HepG2 (cell line): ENCODE measurements at regions not wholly inside any gene's neighbourhood (a gene's known extent, or its start where the extent isn't known, plus 50 kb on each side); places are given as distances from the start of the nearest gene placed in this dataset.

Source experiments
- ATAC-seq: fragments of 200-7000 bp; cut with Tn5 transposase; 3 replicates; pipeline ENCODE4 v1.9.1; 2020; ENCODE audit warnings: mild to moderate bottlenecking, moderate library complexity
- BruUV-seq: library from RNA; stranded (reverse); fragments of 400-500 nt; replicated peaks from 2 replicates; lab custom pipeline; 2021; lab: Mats Ljungman, UMichigan
- CTCF ChIA-PET: fragments of 300-600 bp; formaldehyde crosslinking; extraction: SDS; loops from one replicate; lab custom pipeline; 2021; ENCODE audit warnings: low total read pairs, inconsistent platforms, low intra/inter-chr PET ratio; lab: Yijun Ruan, JAX
- POLR2A ChIA-PET: fragments of 350-600 bp; sonication (Branson Sonifier 250); formaldehyde crosslinking; loops from one replicate; lab custom pipeline; 2020; ENCODE audit warnings: antibody characterized with exemption, inconsistent platforms; lab: Yijun Ruan, JAX
- DNase-seq: peaks from one replicate; pipeline ENCODE4 v3.0.0-alpha.2; 2015; ENCODE audit warnings: low spot score
- FAIRE-seq: peaks from 3 replicates; lab custom pipeline; 2011; peaks lifted over from hg19 to GRCh38; lab: Jason Lieb, UNC
- H2AFZ ChIP-seq: one replicate; pipeline ENCODE4 v1.6.1; 2011; ENCODE audit warnings: low read length, inconsistent platforms
- H3K27ac ChIP-seq: fragments of 300-600 bp; 3 replicates; pipeline ENCODE4 v1.8.0; 2011; ENCODE audit warnings: mixed run types, mild to moderate bottlenecking, mixed read lengths, low read length, inconsistent platforms; ENCODE audit not compliant: insufficient read depth; ENCODE audit errors: extremely low read length
- H3K27me3 ChIP-seq, 2 experiments: fragments of 200-600 bp in 1 of 2; 2 replicates in 1 of 2; 3 replicates in 1 of 2; pipeline versions ENCODE4 v1.6.0 to v1.8.0; 2011; ENCODE audit warnings: low read length in 2 of 2, mild to moderate bottlenecking in 2 of 2, moderate library complexity in 2 of 2, inconsistent platforms in 1 of 2; ENCODE audit not compliant: insufficient read depth in 2 of 2, control insufficient read depth in 1 of 2
- H3K36me3 ChIP-seq, 2 experiments: fragments of 200-600 bp in 1 of 2; replicated peaks in 1 of 2; 2 replicates in 1 of 2; 3 replicates in 1 of 2; pipeline versions ENCODE4 v1.5.1 to v1.8.0; 2011; ENCODE audit warnings: low read length in 2 of 2, inconsistent platforms in 1 of 2; ENCODE audit not compliant: insufficient read depth in 2 of 2, control insufficient read depth in 1 of 2
- H3K4me1 ChIP-seq: 2 replicates; pipeline ENCODE4 v1.5.1; 2012; ENCODE audit warnings: low read length, inconsistent platforms; ENCODE audit not compliant: insufficient read depth
- H3K4me2 ChIP-seq: 2 replicates; pipeline ENCODE4 v1.6.0; 2011; ENCODE audit warnings: low read depth, low read length, inconsistent platforms
- H3K4me3 ChIP-seq, 3 experiments: fragments of 200-600 bp in 1 of 3; sonication (generic), shearing (Covaris generic) in 1 of 3; replicated peaks in 1 of 3; 2 replicates each; pipeline ENCODE4 v1.5.1; 2011 to 2016; ENCODE audit warnings: low read length in 3 of 3, inconsistent platforms in 2 of 3, low read depth in 2 of 3, mild to moderate bottlenecking in 2 of 3, control low read depth in 1 of 3, mixed read lengths in 1 of 3; ENCODE audit not compliant: insufficient read depth in 1 of 3
- H3K79me2 ChIP-seq: one replicate; pipeline ENCODE4 v1.6.1; 2011; ENCODE audit warnings: low read length, inconsistent platforms; ENCODE audit not compliant: insufficient read depth
- H3K9ac ChIP-seq: 2 replicates; pipeline ENCODE4 v1.6.0; 2011; ENCODE audit warnings: mild to moderate bottlenecking, low read depth, low read length, inconsistent platforms; ENCODE audit not compliant: insufficient read depth
- H3K9me3 ChIP-seq: 2 replicates; pipeline ENCODE4 v1.5.1; 2012; ENCODE audit warnings: mild to moderate bottlenecking, low read length
- H4K20me1 ChIP-seq: 2 replicates; pipeline ENCODE4 v1.6.0; 2011; ENCODE audit warnings: inconsistent platforms, mild to moderate bottlenecking, low read length, moderate library complexity; ENCODE audit not compliant: insufficient read depth
- AKAP8 ChIP-seq: sonication (generic); formaldehyde crosslinking; IDR thresholded peaks from 2 replicates; pipeline ENCODE4 v1.5.1; 2020; ENCODE audit warnings: mild to moderate bottlenecking, missing genetic modification reagents
- CEBPG ChIP-seq: IDR thresholded peaks from 2 replicates; pipeline ENCODE4 v1.6.1; 2016
- DPF2 ChIP-seq: sonication (generic); formaldehyde crosslinking; IDR thresholded peaks from 2 replicates; pipeline ENCODE4 v1.4.0; 2020; ENCODE audit warnings: mild to moderate bottlenecking, low read depth, missing genetic modification reagents, borderline replicate concordance
- NFRKB ChIP-seq: fragments of 450-650 bp; IDR thresholded peaks from 2 replicates; pipeline ENCODE4 v1.6.1; 2017
- POLR2A ChIP-seq, 2 experiments: IDR thresholded peaks; 2 replicates each; pipeline ENCODE4 v1.6.1; 2011; ENCODE audit warnings: low read depth in 2 of 2, low read length in 2 of 2, mild to moderate bottlenecking in 1 of 2, moderate library complexity in 1 of 2; ENCODE audit not compliant: insufficient read depth in 1 of 2
- SIN3B ChIP-seq: fragments of 150-350 bp; IDR thresholded peaks from 2 replicates; pipeline ENCODE4 v1.6.1; 2014; ENCODE audit warnings: low read length
- STAG1 ChIP-seq: sonication (generic); formaldehyde crosslinking; IDR thresholded peaks from 2 replicates; pipeline ENCODE4 v1.4.0; 2020; ENCODE audit warnings: missing genetic modification reagents
- ZNF326 ChIP-seq: sonication (generic); formaldehyde crosslinking; IDR thresholded peaks from 2 replicates; pipeline ENCODE4 v1.4.0; 2020; ENCODE audit warnings: missing genetic modification reagents, borderline replicate concordance
- ZNF839 ChIP-seq: sonication (generic); formaldehyde crosslinking; IDR thresholded peaks from 2 replicates; pipeline ENCODE4 v1.4.0; 2020; ENCODE audit warnings: missing genetic modification reagents, mild to moderate bottlenecking, borderline replicate concordance
- WGBS: methylation state at CpG from one replicate; pipeline ENCODE4 v1.1.6; 2017; ENCODE audit warnings: low lambda C conversion rate; 5-methylcytosine and 5-hydroxymethylcytosine counted together
- in situ Hi-C: cut with HindIII; loops from 2 replicates; pipeline ENCODE4 v1.10.0; 2017; ENCODE audit warnings: low pct_unique_long_range_greater_than_20kb; ENCODE audit not compliant: extremely low pct_ligation_motif_present
- intact Hi-C: fragments of 100-400 bp; cut with micrococcal nuclease; formaldehyde crosslinking; loops from one replicate; pipeline ENCODE4 v1.10.0; 2022; ENCODE audit not compliant: unreplicated experiment
- TF ChIP-seq, protein P1 (sequence below): sonication (generic); formaldehyde crosslinking; IDR thresholded peaks from 2 replicates; pipeline ENCODE4 v1.5.0; 2020; ENCODE audit warnings: mild to moderate bottlenecking, missing genetic modification reagents, moderate library complexity
- TF ChIP-seq, protein P2 (sequence below): sonication (generic); formaldehyde crosslinking; conservative IDR thresholded peaks from 2 replicates; pipeline ENCODE4 v1.4.0; 2020; ENCODE audit warnings: missing genetic modification reagents
- TF ChIP-seq, protein P3 (sequence below): conservative IDR thresholded peaks from 2 replicates; pipeline ENCODE4 v1.6.1; 2018; ENCODE audit warnings: missing genetic modification reagents

DNA sequence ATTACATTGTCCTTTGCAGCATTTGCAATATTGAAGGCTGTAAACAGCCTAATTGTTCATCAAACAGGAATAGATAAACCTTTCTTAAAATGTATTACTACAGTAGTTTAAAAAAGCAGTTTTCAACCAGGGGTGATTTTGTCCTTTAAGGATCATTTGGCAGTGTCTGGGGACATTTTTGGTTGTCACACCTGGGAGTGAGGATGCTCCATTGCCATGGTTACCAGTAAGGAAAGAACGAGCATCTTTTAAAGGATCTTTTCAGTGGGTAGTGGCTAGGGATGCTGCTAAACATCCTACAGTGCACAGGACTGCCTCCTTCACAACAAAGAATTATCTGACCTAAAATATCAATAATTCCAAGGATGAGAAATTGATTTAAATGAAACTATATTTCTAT, 596.3 kb downstream of the HINT1 start (continued):
- TF ChIP-seq CEBPG (CRISPR knock-in tag), result no peak

DNA sequence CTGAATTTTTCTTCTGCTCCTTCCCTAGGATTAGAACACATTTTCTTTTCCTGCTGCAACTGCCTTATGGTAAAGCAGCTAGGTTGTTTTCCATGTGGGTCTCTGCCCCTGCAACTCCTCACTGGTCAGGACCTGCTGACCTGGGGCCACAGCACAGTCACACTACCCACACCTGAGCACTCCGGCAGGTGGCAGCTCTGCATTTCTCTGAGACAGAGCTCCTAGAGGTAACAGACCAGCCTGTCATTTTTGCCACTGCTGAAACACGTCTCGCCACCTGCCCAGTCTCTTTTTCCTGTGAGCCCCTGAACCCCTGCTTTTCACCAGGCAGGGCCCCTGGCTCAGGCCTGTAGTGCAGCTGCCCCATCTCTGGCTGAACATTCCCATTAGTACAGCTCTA, 609.6 kb downstream of the HINT1 start:
- intact Hi-C loops, result no loop called here
- Histone ChIP-seq H3K9ac (no peak overlapping the region), H4K20me1 (no peaks in the 10 kb centered on the region), H3K27me3 (no peaks in the 10 kb centered on the region; a peak in 1 of 5 replicates), H3K4me3 (no peak overlapping the region), H3K4me2 (no peak overlapping the region), H3K4me1 (no peaks in the 10 kb centered on the region), H3K79me2 (no peaks in the 10 kb centered on the region), H3K27ac (no peak overlapping the region), H3K9me3 (peaks cover 30% of the 10 kb centered on the region), H2AFZ (no peak overlapping the region), H3K36me3 (no peaks in the 10 kb centered on the region)
- POLR2A ChIA-PET, result no interaction called here
- DNase-seq, result no peak
- CTCF ChIA-PET, result no interaction called here
- no peak for FAIRE-seq
- in situ Hi-C loops, result no loop called here
- ATAC-seq, result peak; percentile 72
- peak; percentile 23 for TF ChIP-seq STAG1
- TF ChIP-seq, protein P1, sequence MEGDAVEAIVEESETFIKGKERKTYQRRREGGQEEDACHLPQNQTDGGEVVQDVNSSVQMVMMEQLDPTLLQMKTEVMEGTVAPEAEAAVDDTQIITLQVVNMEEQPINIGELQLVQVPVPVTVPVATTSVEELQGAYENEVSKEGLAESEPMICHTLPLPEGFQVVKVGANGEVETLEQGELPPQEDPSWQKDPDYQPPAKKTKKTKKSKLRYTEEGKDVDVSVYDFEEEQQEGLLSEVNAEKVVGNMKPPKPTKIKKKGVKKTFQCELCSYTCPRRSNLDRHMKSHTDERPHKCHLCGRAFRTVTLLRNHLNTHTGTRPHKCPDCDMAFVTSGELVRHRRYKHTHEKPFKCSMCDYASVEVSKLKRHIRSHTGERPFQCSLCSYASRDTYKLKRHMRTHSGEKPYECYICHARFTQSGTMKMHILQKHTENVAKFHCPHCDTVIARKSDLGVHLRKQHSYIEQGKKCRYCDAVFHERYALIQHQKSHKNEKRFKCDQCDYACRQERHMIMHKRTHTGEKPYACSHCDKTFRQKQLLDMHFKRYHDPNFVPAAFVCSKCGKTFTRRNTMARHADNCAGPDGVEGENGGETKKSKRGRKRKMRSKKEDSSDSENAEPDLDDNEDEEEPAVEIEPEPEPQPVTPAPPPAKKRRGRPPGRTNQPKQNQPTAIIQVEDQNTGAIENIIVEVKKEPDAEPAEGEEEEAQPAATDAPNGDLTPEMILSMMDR, result peak; percentile 40
- no peak for TF ChIP-seq AKAP8
- WGBS, result 37% methylated on average over 3 of the region's 3 CpGs
- no TSS peak for BruUV-seq

DNA sequence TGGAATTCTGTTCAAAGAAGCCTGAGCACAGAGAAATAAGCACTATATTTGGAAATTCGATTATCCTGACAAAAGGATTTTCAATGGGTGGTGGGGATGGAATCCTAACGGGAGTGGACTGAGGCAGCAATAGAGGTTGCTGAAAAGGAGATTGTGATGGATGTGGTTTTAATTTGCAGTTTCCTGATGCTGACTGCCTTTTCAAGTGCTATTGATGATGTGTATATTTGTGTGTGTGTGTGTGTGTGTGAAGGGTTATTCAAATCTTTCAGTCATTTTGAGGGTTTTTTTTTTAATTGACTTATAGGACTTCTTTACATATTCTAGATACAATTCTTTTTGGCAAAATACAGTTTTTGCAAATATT, 614.5 kb downstream of the HINT1 start:
- intact Hi-C loops (no loop called here), in situ Hi-C loops (no loop called here)
- Histone ChIP-seq H3K36me3 (no peaks in the 10 kb centered on the region), H2AFZ (no peak overlapping the region), H3K27me3 (no peaks in the 10 kb centered on the region; a peak in 1 of 5 replicates), H3K4me2 (no peak overlapping the region), H4K20me1 (no peaks in the 10 kb centered on the region), H3K9me3 (0 out of 2 replicates have a peak, but pooled peaks cover 8% of the 10 kb centered on the region), H3K4me1 (no peaks in the 10 kb centered on the region), H3K27ac (no peak overlapping the region), H3K9ac (no peak overlapping the region), H3K4me3 (no peak overlapping the region), H3K79me2 (no peaks in the 10 kb centered on the region)
- ATAC-seq (no peak), DNase-seq (no peak), FAIRE-seq (no peak)
- ChIA-PET CTCF (no interaction called here), POLR2A (no interaction called here)
- BruUV-seq, result no TSS peak
- 0% methylated on average over 2 of the region's 2 CpGs for WGBS
- TF ChIP-seq NFRKB (no peak), POLR2A (IDR thresholded peaks at IDR 0.05; ENCODE audit: insufficient read depth in 1 of 2, low read depth in 2 of 2, low read length in 2 of 2) (no peak), ZNF839 (CRISPR knock-in tag) (no peak), ZNF326 (CRISPR knock-in tag) (no peak), DPF2 (CRISPR knock-in tag) (no peak), SIN3B (no peak)
- TF ChIP-seq, protein P2, sequence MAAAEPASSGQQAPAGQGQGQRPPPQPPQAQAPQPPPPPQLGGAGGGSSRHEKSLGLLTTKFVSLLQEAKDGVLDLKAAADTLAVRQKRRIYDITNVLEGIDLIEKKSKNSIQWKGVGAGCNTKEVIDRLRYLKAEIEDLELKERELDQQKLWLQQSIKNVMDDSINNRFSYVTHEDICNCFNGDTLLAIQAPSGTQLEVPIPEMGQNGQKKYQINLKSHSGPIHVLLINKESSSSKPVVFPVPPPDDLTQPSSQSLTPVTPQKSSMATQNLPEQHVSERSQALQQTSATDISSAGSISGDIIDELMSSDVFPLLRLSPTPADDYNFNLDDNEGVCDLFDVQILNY (CRISPR knock-in tag), result no peak
- TF ChIP-seq, protein P3, sequence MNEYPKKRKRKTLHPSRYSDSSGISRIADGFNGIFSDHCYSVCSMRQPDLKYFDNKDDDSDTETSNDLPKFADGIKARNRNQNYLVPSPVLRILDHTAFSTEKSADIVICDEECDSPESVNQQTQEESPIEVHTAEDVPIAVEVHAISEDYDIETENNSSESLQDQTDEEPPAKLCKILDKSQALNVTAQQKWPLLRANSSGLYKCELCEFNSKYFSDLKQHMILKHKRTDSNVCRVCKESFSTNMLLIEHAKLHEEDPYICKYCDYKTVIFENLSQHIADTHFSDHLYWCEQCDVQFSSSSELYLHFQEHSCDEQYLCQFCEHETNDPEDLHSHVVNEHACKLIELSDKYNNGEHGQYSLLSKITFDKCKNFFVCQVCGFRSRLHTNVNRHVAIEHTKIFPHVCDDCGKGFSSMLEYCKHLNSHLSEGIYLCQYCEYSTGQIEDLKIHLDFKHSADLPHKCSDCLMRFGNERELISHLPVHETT (CRISPR knock-in tag), result no peak
